ENCODE measurements at regions not wholly inside any gene's neighbourhood (a gene's known extent, or its start where the extent isn't known, plus 50 kb on each side); places are given as distances from the start of the nearest gene placed in this dataset.

DNA sequence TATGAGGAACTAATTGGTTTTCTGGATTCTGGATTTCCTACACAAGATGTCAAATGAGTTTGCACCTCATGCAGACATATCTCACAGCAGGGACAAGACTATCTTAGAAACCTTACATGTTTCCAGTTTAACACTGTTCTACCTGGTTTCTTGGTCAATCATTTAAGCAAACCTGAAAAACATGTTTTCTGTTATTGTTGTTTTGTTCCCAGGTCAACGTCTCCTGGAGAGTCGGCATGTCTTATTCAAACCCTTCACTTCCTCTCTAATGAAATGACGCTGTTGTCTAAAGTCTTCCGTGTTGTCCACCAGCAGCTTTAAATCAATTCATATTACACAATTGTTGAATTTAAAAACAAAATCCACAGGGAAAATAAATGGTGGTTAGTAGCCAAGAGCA is 150.9 kb downstream of the CNTN3 start:
- Histone ChIP-seq H3K56ac (ENCODE audit: insufficient read length, low read depth, low read length) (no peak overlapping the region), H2BK5ac (ENCODE audit: insufficient read length, low read length) (no peak overlapping the region), H3K79me2 (ENCODE audit: insufficient read depth, low read length) (no peaks in the 10 kb centered on the region), H3T11ph (ENCODE audit: low read length) (no peak overlapping the region), H4K5ac (ENCODE audit: insufficient read length, low read depth, low read length) (no peak overlapping the region), H4K8ac (replicated peaks; ENCODE audit: insufficient read length, low read depth, low read length) (no peak overlapping the region), H2AFZ (ENCODE audit: low read length) (no peak overlapping the region), H3K14ac (ENCODE audit: insufficient read depth, low read length) (no peak overlapping the region), H4K20me1 (ENCODE audit: control insufficient read depth, insufficient read depth, insufficient read length) (no peaks in the 10 kb centered on the region), H3K23me2 (ENCODE audit: insufficient read length, low read depth, low read length, poor library complexity, severe bottlenecking) (no peaks in the 10 kb centered on the region), H3K4ac (ENCODE audit: low read depth, low read length) (no peak overlapping the region), H3K4me2 (ENCODE audit: insufficient read depth, insufficient read length, low read length) (no peak overlapping the region), H3K23ac (ENCODE audit: insufficient read length, low read depth, low read length) (no peak overlapping the region), H3K18ac (ENCODE audit: insufficient read length, low read depth, low read length) (no peak overlapping the region), H2BK15ac (ENCODE audit: low read depth, low read length) (no peak overlapping the region), H3K4me1 (ENCODE audit: insufficient read depth, low read length) (peaks cover 4% of the 10 kb centered on the region; the same call in 1 of the 2 replicates), H3K9ac (ENCODE audit: extremely low read depth, insufficient read length, low read length) (no peak overlapping the region), H2BK20ac (ENCODE audit: low read depth, low read length, poor library complexity, severe bottlenecking) (no peak overlapping the region), H3K79me1 (ENCODE audit: insufficient read depth, low read depth, low read length, poor library complexity, severe bottlenecking) (no peaks in the 10 kb centered on the region), H3K9me3 (ENCODE audit: control insufficient read depth, low read depth, low read length) (no peaks in the 10 kb centered on the region), H2AK5ac (ENCODE audit: insufficient read length, low read length) (no peak overlapping the region), H2BK120ac (ENCODE audit: low read depth, low read length, poor library complexity, severe bottlenecking) (no peak overlapping the region), H3K27ac (ENCODE audit: insufficient read length, low read depth, low read length) (no peak overlapping the region), H3K27me3 (ENCODE audit: insufficient read depth, low read length) (no peaks in the 10 kb centered on the region), H2BK12ac (ENCODE audit: insufficient read length, low read depth, low read length) (no peak overlapping the region), H4K91ac (ENCODE audit: insufficient read length, low read depth, low read length) (no peak overlapping the region)
- DNase-seq: no peak
- Mint-ChIP-seq H3K27me3 (ENCODE audit: low read depth) (peaks cover 4% of the 10 kb centered on the region), H3K4me3 (no peak overlapping the region), H3K9me3 (no peaks in the 10 kb centered on the region), H3K4me1 (peaks cover 11 to 12% of the 10 kb centered on the region in 2 experiments), H3K36me3 (ENCODE audit: insufficient read depth in 1 of 3, low read depth in 3 of 3) (no peaks in the 10 kb centered on the region), H3K27ac (no peak overlapping the region; a peak in 1 of 7 replicates)
- TF ChIP-seq, protein P1, sequence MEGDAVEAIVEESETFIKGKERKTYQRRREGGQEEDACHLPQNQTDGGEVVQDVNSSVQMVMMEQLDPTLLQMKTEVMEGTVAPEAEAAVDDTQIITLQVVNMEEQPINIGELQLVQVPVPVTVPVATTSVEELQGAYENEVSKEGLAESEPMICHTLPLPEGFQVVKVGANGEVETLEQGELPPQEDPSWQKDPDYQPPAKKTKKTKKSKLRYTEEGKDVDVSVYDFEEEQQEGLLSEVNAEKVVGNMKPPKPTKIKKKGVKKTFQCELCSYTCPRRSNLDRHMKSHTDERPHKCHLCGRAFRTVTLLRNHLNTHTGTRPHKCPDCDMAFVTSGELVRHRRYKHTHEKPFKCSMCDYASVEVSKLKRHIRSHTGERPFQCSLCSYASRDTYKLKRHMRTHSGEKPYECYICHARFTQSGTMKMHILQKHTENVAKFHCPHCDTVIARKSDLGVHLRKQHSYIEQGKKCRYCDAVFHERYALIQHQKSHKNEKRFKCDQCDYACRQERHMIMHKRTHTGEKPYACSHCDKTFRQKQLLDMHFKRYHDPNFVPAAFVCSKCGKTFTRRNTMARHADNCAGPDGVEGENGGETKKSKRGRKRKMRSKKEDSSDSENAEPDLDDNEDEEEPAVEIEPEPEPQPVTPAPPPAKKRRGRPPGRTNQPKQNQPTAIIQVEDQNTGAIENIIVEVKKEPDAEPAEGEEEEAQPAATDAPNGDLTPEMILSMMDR (conservative IDR thresholded peaks at IDR 0.05): no peak
- WGBS (ENCODE audit: extremely low coverage, insufficient read length, low lambda C conversion rate): no CpG with 5 or more reads among the region's 4 CpGs

Measured in H9 (cell line).